ENCODE measurements at regions not wholly inside any gene's neighbourhood (a gene's known extent, or its start where the extent isn't known, plus 50 kb on each side); places are given as distances from the start of the nearest gene placed in this dataset.

DNA sequence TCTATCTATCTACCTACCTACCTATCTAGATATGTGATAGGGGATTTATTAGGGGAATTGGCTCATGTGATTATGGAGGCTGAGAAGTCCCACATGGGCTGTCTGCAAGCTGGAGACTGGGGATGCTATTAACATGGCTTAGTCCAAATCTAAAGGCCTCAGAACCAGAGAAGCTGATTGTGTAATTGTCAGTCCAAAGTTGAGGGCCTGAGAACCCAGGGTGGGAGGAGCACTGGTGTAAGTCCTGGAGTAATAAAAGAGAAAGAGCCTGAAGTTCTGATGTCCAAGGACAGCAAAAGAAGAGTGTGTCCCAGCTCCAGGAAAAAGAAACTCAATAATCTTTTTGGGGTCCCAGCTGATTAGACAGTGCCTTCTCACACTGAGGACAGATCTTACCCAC is 98.5 kb upstream of the SEL1L start:
- TF ChIP-seq EZH2 (IDR thresholded peaks at IDR 0.05; ENCODE audit: insufficient read depth, poor library complexity, severe bottlenecking) (no peak), EZH2phosphoT487 (IDR thresholded peaks at IDR 0.05; ENCODE audit: insufficient read depth, low read depth) (no peak)
